ENCODE measurements at regions not wholly inside any gene's neighbourhood (a gene's known extent, or its start where the extent isn't known, plus 50 kb on each side); places are given as distances from the start of the nearest gene placed in this dataset.

- DNase-seq (ENCODE audit: low read depth) = no peak
Measured at GRCh38 chr11:69997352-69997751, 80.8 kb upstream of the ANO1 start.

- DNase-seq (ENCODE audit: low read depth) = no peak
Measured at GRCh38 chr11:69999721-70000120, 78.4 kb upstream of the ANO1 start.

GRCh38 chr11:70000228-70000627 lies 77.9 kb upstream of the ANO1 start:
- DNase-seq (ENCODE audit: low read depth) = no peak

GRCh38 chr11:70001246-70001645 lies 76.9 kb upstream of the ANO1 start:
- DNase-seq (ENCODE audit: low read depth) = no peak

- no peak for DNase-seq (ENCODE audit: low read depth)
Measured at GRCh38 chr11:70002433-70002832, 75.7 kb upstream of the ANO1 start.

GRCh38 chr11:70005107-70005818 lies 72.9 kb upstream of the ANO1 start:
- no peak for DNase-seq (ENCODE audit: low read depth)

- no peak for DNase-seq (ENCODE audit: low read depth)
Measured at GRCh38 chr11:70007796-70008195, 70.3 kb upstream of the ANO1 start.

GRCh38 chr11:70010774-70011173 lies 67.3 kb upstream of the ANO1 start:
- DNase-seq (ENCODE audit: low read depth) = no peak

- no peak for DNase-seq (ENCODE audit: low read depth)
Measured at GRCh38 chr11:70012134-70012733, 65.9 kb upstream of the ANO1 start.

- no peak for DNase-seq (ENCODE audit: low read depth)
Measured at GRCh38 chr11:70014291-70014690, 63.8 kb upstream of the ANO1 start.

GRCh38 chr11:70016666-70017367 lies 61.3 kb upstream of the ANO1 start:
- DNase-seq (ENCODE audit: low read depth) = no peak

- no peak for DNase-seq (ENCODE audit: low read depth)
Measured at GRCh38 chr11:70018816-70019215, 59.3 kb upstream of the ANO1 start.

GRCh38 chr11:70019576-70020011 lies 58.5 kb upstream of the ANO1 start:
- no peak for DNase-seq (ENCODE audit: low read depth)

- no peak for DNase-seq (ENCODE audit: low read depth)
Measured at GRCh38 chr11:70020336-70021214, 57.5 kb upstream of the ANO1 start.

- no peak for DNase-seq (ENCODE audit: low read depth)
Measured at GRCh38 chr11:70021586-70021985, 56.5 kb upstream of the ANO1 start.

- DNase-seq (ENCODE audit: low read depth) = no peak
Measured at GRCh38 chr11:70024036-70024772, 53.9 kb upstream of the ANO1 start.

GRCh38 chr11:70024773-70025045 lies 53.4 kb upstream of the ANO1 start:
- DNase-seq (ENCODE audit: low read depth) = no peak

GRCh38 chr11:70025308-70025707 lies 52.8 kb upstream of the ANO1 start:
- DNase-seq (ENCODE audit: low read depth) = no peak

GRCh38 chr11:70026012-70026411 lies 52.1 kb upstream of the ANO1 start:
- no peak for DNase-seq (ENCODE audit: low read depth)

GRCh38 chr11:70026726-70027125 lies 51.4 kb upstream of the ANO1 start:
- no peak for DNase-seq (ENCODE audit: low read depth)

GRCh38 chr11:70027451-70027850 lies 50.7 kb upstream of the ANO1 start:
- no peak for DNase-seq (ENCODE audit: low read depth)
